ENCODE measurements at regions not wholly inside any gene's neighbourhood (a gene's known extent, or its start where the extent isn't known, plus 50 kb on each side); places are given as distances from the start of the nearest gene placed in this dataset.
"Not testable (repeated sequence)": the region's sequence is repeated elsewhere in the genome, so short reads cannot be mapped to it uniquely, and the experiment has no call there.

DNA sequence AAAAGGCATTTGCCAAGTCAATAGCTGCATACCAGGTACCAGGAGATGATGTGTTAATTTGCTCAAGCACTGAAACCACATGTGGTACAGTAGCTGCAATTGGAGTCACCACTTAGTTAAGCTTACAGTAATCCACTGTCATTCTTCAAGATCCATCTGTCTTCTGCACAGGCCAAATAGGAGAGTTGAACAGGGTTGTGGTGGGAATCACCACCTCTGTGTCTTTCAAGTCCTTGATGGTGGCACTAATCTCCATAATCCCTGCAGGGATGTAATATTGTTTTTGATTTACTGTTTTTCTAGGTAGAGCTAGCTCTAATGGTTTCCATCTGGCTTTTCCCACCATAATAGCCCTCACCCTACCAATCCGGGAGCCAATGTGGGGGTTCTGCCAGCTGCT lies 91.9 kb downstream of the FCRL5 start:
- H3K4me1 ChIP-seq (ENCODE audit: control insufficient read depth in 1 of 2, low read depth in 2 of 2) = no peaks in the 10 kb centered on the region
- DNase-seq (ENCODE audit: low spot score) (no peak), ATAC-seq (ENCODE audit: insufficient number of reproducible peaks, low FRiP score, low read depth) (no peak)
- H3K36me3 ChIP-seq = no peaks in the 10 kb centered on the region
- H3K27me3 ChIP-seq (replicated peaks; ENCODE audit: insufficient read depth) = no peaks in the 10 kb centered on the region
- no peak overlapping the region for H3K27ac ChIP-seq
- no peak overlapping the region for H3K4me3 ChIP-seq
- H3K9me3 ChIP-seq = no peaks in the 10 kb centered on the region
- TF ChIP-seq CTCF (IDR thresholded peaks at IDR 0.05) = no peak

- H3K9me3 ChIP-seq = no peaks in the 10 kb centered on the region
- H3K4me1 ChIP-seq (ENCODE audit: control insufficient read depth in 1 of 2, low read depth in 2 of 2) = no peaks in the 10 kb centered on the region
- H3K36me3 ChIP-seq = no peaks in the 10 kb centered on the region
- no peak for ATAC-seq (ENCODE audit: insufficient number of reproducible peaks, low FRiP score, low read depth)
- DNase-seq (ENCODE audit: low spot score) = no peak
- no peak overlapping the region for H3K27ac ChIP-seq
- no peak for TF ChIP-seq CTCF (IDR thresholded peaks at IDR 0.05)
- no peaks in the 10 kb centered on the region for H3K27me3 ChIP-seq (replicated peaks; ENCODE audit: insufficient read depth)
- H3K4me3 ChIP-seq = no peak overlapping the region
These were observed 95.0 kb downstream of the FCRL5 start for GRCh38 chr1:157457279-157457678.

GRCh38 chr1:157455318-157455717 lies 97.0 kb downstream of the FCRL5 start:
- H3K36me3 ChIP-seq = no peaks in the 10 kb centered on the region
- no peak overlapping the region for H3K4me3 ChIP-seq
- no peaks in the 10 kb centered on the region for H3K4me1 ChIP-seq (ENCODE audit: control insufficient read depth in 1 of 2, low read depth in 2 of 2)

GRCh38 chr1:157450106-157450505 lies 102.2 kb downstream of the FCRL5 start:
- no peak for ATAC-seq (ENCODE audit: insufficient number of reproducible peaks, low FRiP score, low read depth)
- H3K36me3 ChIP-seq = no peaks in the 10 kb centered on the region
- no peaks in the 10 kb centered on the region for H3K27me3 ChIP-seq (replicated peaks; ENCODE audit: insufficient read depth)
- no peaks in the 10 kb centered on the region for H3K4me1 ChIP-seq (ENCODE audit: control insufficient read depth in 1 of 2, low read depth in 2 of 2)
- H3K4me3 ChIP-seq = no peak overlapping the region
- TF ChIP-seq CTCF (IDR thresholded peaks at IDR 0.05) = no peak
- DNase-seq (ENCODE audit: low spot score) = no peak
- H3K9me3 ChIP-seq = no peaks in the 10 kb centered on the region
- H3K27ac ChIP-seq = no peak overlapping the region

More at GRCh38 chr1:157455318-157455717, 97.0 kb downstream of the FCRL5 start:
- Histone ChIP-seq H3K27me3 (replicated peaks; ENCODE audit: insufficient read depth) (no peaks in the 10 kb centered on the region), H3K27ac (no peak overlapping the region), H3K9me3 (no peaks in the 10 kb centered on the region)
- DNase-seq (ENCODE audit: low spot score) (no peak), ATAC-seq (ENCODE audit: insufficient number of reproducible peaks, low FRiP score, low read depth) (no peak)
- TF ChIP-seq CTCF (IDR thresholded peaks at IDR 0.05) = no peak

DNA sequence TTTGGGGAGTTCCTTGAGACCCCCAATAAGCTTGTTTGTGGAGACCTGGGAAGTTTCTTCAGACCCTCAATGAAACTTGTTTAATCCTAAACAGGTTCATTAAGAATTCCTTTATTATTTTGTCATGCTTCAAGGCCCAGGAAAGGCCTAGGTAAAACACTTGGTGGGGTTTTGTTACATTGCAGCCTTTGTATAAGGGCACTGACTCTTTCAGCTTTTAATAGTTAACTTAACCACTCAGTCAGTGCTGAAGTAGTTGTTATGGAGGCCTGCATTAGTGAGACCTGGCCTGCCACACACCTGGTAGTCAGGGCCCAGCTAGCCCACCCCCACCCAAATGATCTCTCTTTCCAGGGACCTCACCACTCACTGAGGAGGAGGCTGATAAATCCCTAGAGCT lies 103.7 kb downstream of the FCRL5 start:
- H3K4me1 ChIP-seq (ENCODE audit: control insufficient read depth in 1 of 2, low read depth in 2 of 2) = no peaks in the 10 kb centered on the region
- no peak overlapping the region for H3K27ac ChIP-seq
- H3K36me3 ChIP-seq = no peaks in the 10 kb centered on the region
- H3K4me3 ChIP-seq = no peak overlapping the region
- no peak for TF ChIP-seq CTCF (IDR thresholded peaks at IDR 0.05)
- DNase-seq (ENCODE audit: low spot score) (no peak), ATAC-seq (ENCODE audit: insufficient number of reproducible peaks, low FRiP score, low read depth) (no peak)
- H3K27me3 ChIP-seq (replicated peaks; ENCODE audit: insufficient read depth) = no peaks in the 10 kb centered on the region
- H3K9me3 ChIP-seq = no peaks in the 10 kb centered on the region

- H3K27ac ChIP-seq; H3K36me3 ChIP-seq; ATAC-seq (ENCODE audit: insufficient number of reproducible peaks, low FRiP score, low read depth); H3K4me3 ChIP-seq; H3K9me3 ChIP-seq; DNase-seq (ENCODE audit: low spot score); H3K4me1 ChIP-seq (ENCODE audit: control insufficient read depth in 1 of 2, low read depth in 2 of 2); H3K27me3 ChIP-seq (replicated peaks; ENCODE audit: insufficient read depth): not testable (repeated sequence)
These were observed 106.0 kb downstream of the FCRL5 start for GRCh38 chr1:157446356-157446755.

DNA sequence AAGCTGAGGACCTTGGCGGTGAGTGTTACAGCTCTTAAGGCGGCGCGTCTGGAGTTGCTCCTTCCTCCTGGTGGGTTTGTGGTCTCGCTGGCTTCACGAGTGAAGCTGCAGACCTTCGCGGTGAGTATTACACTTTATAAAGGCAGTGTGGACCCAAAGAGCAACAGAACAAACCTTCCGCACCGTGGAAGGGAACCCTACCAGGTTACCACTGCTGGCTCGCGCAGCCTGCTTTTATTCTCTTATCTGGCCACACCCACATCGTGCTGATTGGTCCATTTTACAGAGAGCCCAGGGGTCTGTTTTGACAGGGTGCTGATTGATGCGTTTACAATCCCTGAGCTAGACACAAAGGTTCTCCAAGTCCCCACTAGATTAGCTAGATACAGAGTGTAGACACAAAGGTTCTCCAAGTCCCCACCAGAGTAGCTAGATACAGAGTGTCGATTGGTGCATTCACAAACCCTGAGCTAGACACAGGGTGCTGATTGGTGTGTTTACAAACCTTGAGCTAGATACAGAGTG lies 106.6 kb downstream of the FCRL5 start:
- ATAC-seq (ENCODE audit: insufficient number of reproducible peaks, low FRiP score, low read depth); H3K4me3 ChIP-seq: not testable (repeated sequence)

More for the DNA sequence above, 106.6 kb downstream of the FCRL5 start:
- DNase-seq (ENCODE audit: low spot score); H3K4me1 ChIP-seq (ENCODE audit: control insufficient read depth in 1 of 2, low read depth in 2 of 2); H3K27me3 ChIP-seq (replicated peaks; ENCODE audit: insufficient read depth); H3K27ac ChIP-seq; H3K9me3 ChIP-seq; H3K36me3 ChIP-seq: not testable (repeated sequence)

Data from thoracic aorta (tissue), 2 donors.